ENCODE measurements at regions not wholly inside any gene's neighbourhood (a gene's known extent, or its start where the extent isn't known, plus 50 kb on each side); places are given as distances from the start of the nearest gene placed in this dataset.
"Not testable (repeated sequence)": the region's sequence is repeated elsewhere in the genome, so short reads cannot be mapped to it uniquely, and the experiment has no call there.

DNA sequence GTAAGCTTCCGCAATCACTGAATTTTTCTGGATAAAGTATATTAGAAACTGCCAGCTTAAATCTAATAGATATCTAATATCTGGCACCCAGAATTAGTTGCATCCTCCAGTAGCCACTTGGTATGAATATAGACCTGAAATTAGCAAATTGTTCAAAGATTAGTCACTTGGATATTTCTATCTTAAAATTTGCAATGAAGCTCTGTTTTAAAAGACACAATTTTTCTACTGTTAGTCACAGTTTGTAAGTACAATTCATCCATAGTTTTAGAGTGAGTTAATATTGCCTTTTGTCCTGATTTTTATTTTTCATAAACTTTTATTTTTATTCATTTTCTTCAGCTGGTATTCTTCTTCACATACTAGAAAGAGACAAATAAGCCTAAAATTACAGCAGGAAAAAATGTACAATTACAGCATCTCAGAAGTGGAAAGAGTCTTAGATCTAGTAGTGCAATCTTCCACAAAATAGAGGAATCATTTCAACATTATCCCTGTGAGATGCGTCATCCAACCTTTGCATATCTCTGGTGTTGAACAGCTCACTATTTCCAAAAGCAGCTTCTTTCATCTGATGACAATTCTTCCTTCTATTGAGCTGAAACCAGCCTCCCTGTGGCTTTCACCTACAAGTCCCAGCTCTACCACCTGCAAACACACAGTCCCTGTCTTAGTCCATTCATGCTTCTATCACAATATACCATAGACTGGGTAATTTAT is 190.0 kb upstream of the AR start:
- Histone ChIP-seq H2BK120ac (ENCODE audit: low read depth, low read length, poor library complexity, severe bottlenecking) (no peak overlapping the region), H3T11ph (ENCODE audit: low read length) (no peak overlapping the region), H4K8ac (replicated peaks; ENCODE audit: insufficient read length, low read depth, low read length) (no peak overlapping the region), H2BK20ac (ENCODE audit: low read depth, low read length, poor library complexity, severe bottlenecking) (no peak overlapping the region), H3K9me3 (ENCODE audit: control insufficient read depth, low read depth, low read length) (peaks cover 39% of the 10 kb centered on the region), H2BK5ac (ENCODE audit: insufficient read length, low read length) (no peak overlapping the region), H3K56ac (ENCODE audit: insufficient read length, low read depth, low read length) (no peak overlapping the region), H3K4me2 (ENCODE audit: insufficient read depth, insufficient read length, low read length) (no peak overlapping the region), H2AFZ (ENCODE audit: low read length) (no peak overlapping the region), H3K79me1 (ENCODE audit: insufficient read depth, low read depth, low read length, poor library complexity, severe bottlenecking) (no peaks in the 10 kb centered on the region), H3K23me2 (ENCODE audit: insufficient read length, low read depth, low read length, poor library complexity, severe bottlenecking) (no peaks in the 10 kb centered on the region), H2BK15ac (ENCODE audit: low read depth, low read length) (no peak overlapping the region), H3K9ac (ENCODE audit: extremely low read depth, insufficient read length, low read length) (no peak overlapping the region), H4K91ac (ENCODE audit: insufficient read length, low read depth, low read length) (no peak overlapping the region), H3K14ac (ENCODE audit: insufficient read depth, low read length) (no peak overlapping the region), H3K4me1 (ENCODE audit: insufficient read depth, low read length) (no peaks in the 10 kb centered on the region), H3K27me3 (ENCODE audit: insufficient read depth, low read length) (no peaks in the 10 kb centered on the region), H4K5ac (ENCODE audit: insufficient read length, low read depth, low read length) (no peak overlapping the region), H4K20me1 (ENCODE audit: control insufficient read depth, insufficient read depth, insufficient read length) (no peaks in the 10 kb centered on the region), H3K23ac (ENCODE audit: insufficient read length, low read depth, low read length) (no peak overlapping the region), H3K27ac (ENCODE audit: insufficient read length, low read depth, low read length) (no peak overlapping the region), H3K79me2 (ENCODE audit: insufficient read depth, low read length) (no peaks in the 10 kb centered on the region), H3K4ac (ENCODE audit: low read depth, low read length) (no peak overlapping the region), H2BK12ac (ENCODE audit: insufficient read length, low read depth, low read length) (no peak overlapping the region), H3K18ac (ENCODE audit: insufficient read length, low read depth, low read length) (no peak overlapping the region), H2AK5ac (ENCODE audit: insufficient read length, low read length) (no peak overlapping the region)
- no peaks in the 10 kb centered on the region for H3K4me1 Mint-ChIP-seq
- no peaks in the 10 kb centered on the region; the same call in 1 of the 2 replicates for H3K27me3 Mint-ChIP-seq (ENCODE audit: low read depth)
- H3K36me3 Mint-ChIP-seq (ENCODE audit: insufficient read depth in 1 of 3, low read depth in 3 of 3), result peaks cover 0 to 3% (median 0%) of the 10 kb centered on the region in 3 experiments; a peak in 2 of 7 replicates
- H3K4me3 Mint-ChIP-seq, result no peak overlapping the region
- DNase-seq, result no peak
- no peak overlapping the region for H3K27ac Mint-ChIP-seq
- H3K9me3 Mint-ChIP-seq, result peaks cover 63% of the 10 kb centered on the region in 2 experiments
- TF ChIP-seq CTCF (conservative IDR thresholded peaks at IDR 0.05), result no peak
- no CpG with 5 or more reads among the region's 2 CpGs for WGBS (ENCODE audit: extremely low coverage, insufficient read length, low lambda C conversion rate)

DNA sequence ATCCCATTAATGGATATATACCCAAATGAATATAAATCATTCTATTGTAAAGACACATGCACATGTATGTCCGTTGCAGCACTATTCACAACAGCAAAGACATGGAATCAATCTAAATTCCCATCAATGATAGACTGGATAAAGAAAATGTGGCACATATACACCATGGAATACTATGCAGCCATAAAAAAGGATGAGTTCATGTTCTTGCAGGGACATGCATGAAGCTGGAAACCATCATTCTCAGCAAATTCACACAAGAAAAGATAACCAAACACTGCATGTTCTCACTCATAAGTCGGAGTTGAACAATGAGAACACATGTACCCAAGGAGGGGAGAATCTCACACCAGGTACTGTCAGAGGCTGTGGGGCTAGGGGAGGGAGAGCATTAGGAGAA is 182.6 kb upstream of the AR start:
- not testable (repeated sequence) for H3K27ac ChIP-seq (ENCODE audit: insufficient read length, low read depth, low read length); H2BK5ac ChIP-seq (ENCODE audit: insufficient read length, low read length); H2BK15ac ChIP-seq (ENCODE audit: low read depth, low read length); H3K9me3 ChIP-seq (ENCODE audit: control insufficient read depth, low read depth, low read length); H2AK5ac ChIP-seq (ENCODE audit: insufficient read length, low read length); H3K79me2 ChIP-seq (ENCODE audit: insufficient read depth, low read length); H3K23me2 ChIP-seq (ENCODE audit: insufficient read length, low read depth, low read length, poor library complexity, severe bottlenecking); H3K27me3 Mint-ChIP-seq (ENCODE audit: low read depth); H2BK120ac ChIP-seq (ENCODE audit: low read depth, low read length, poor library complexity, severe bottlenecking); H4K5ac ChIP-seq (ENCODE audit: insufficient read length, low read depth, low read length); H4K8ac ChIP-seq (replicated peaks; ENCODE audit: insufficient read length, low read depth, low read length); H3K27ac Mint-ChIP-seq; H3K4me3 Mint-ChIP-seq; DNase-seq; H2AFZ ChIP-seq (ENCODE audit: low read length); H3K4me1 Mint-ChIP-seq; H3K14ac ChIP-seq (ENCODE audit: insufficient read depth, low read length); H3K9ac ChIP-seq (ENCODE audit: extremely low read depth, insufficient read length, low read length); H3K23ac ChIP-seq (ENCODE audit: insufficient read length, low read depth, low read length); H2BK12ac ChIP-seq (ENCODE audit: insufficient read length, low read depth, low read length); H3K27me3 ChIP-seq (ENCODE audit: insufficient read depth, low read length); H3K4ac ChIP-seq (ENCODE audit: low read depth, low read length); H3K18ac ChIP-seq (ENCODE audit: insufficient read length, low read depth, low read length); H3K4me2 ChIP-seq (ENCODE audit: insufficient read depth, insufficient read length, low read length); H3K56ac ChIP-seq (ENCODE audit: insufficient read length, low read depth, low read length); H3K79me1 ChIP-seq (ENCODE audit: insufficient read depth, low read depth, low read length, poor library complexity, severe bottlenecking); H2BK20ac ChIP-seq (ENCODE audit: low read depth, low read length, poor library complexity, severe bottlenecking); H3T11ph ChIP-seq (ENCODE audit: low read length); H4K20me1 ChIP-seq (ENCODE audit: control insufficient read depth, insufficient read depth, insufficient read length); H3K4me1 ChIP-seq (ENCODE audit: insufficient read depth, low read length); H4K91ac ChIP-seq (ENCODE audit: insufficient read length, low read depth, low read length)
- WGBS (ENCODE audit: extremely low coverage, insufficient read length, low lambda C conversion rate), result no CpG with 5 or more reads among the region's 2 CpGs
- Mint-ChIP-seq H3K36me3 (ENCODE audit: insufficient read depth in 1 of 3, low read depth in 3 of 3) (peaks cover 4 to 10% (median 6%) of the 10 kb centered on the region in 3 experiments; a peak in 6 of 7 replicates), H3K9me3 (peaks cover 81 to 89% of the 10 kb centered on the region in 2 experiments)

All from H9 (cell line).